ENCODE measurements at regions not wholly inside any gene's neighbourhood (a gene's known extent, or its start where the extent isn't known, plus 50 kb on each side); places are given as distances from the start of the nearest gene placed in this dataset.

GRCh38 chr21:35507181-35507759 lies 458.2 kb upstream of the RUNX1 start:
- Histone ChIP-seq H3K36me3 (no peaks in the 10 kb centered on the region), H3K4me1 (peaks cover 0 to 34% (median 6%) of the 10 kb centered on the region in 4 donors), H3K4me3 (no peak overlapping the region), H3K27ac (no peak overlapping the region), H3K27me3 (no peaks in the 10 kb centered on the region), H3K9me3 (no peaks in the 10 kb centered on the region)
- TF ChIP-seq EP300 (IDR thresholded peaks at IDR 0.05) (no peak), CTCF (IDR thresholded peaks at IDR 0.05) (no peak), POLR2A (IDR thresholded peaks at IDR 0.05) (no peak)
- DNase-seq (ENCODE audit: low spot score in 2 of 2), result no peak
- WGBS, 2 donors, result 70 to 72% methylated on average over 4 of the region's 4 CpGs

DNA sequence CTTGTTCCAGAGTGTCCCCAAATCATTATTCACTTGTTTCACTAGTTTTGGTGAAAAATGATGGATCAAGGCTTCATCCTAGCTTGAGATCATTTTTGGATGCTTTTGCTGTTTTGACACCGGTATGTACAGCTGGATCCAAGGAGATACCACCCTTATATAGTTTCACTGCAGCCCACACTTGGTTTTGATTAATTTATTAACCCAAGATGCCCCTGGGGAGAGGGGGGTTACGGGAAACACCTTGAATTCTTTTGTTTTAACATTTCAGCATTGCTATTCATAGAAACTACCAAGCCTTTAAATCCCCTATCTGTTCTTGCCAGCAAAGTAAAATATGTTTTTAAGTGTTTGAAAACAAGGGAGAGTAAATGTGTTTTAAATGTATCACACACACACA lies 457.7 kb upstream of the RUNX1 start:
- WGBS, 2 donors, result 58 to 63% methylated on average over 2 of the region's 2 CpGs
- H3K4me1 ChIP-seq, result peaks cover 0 to 34% (median 6%) of the 10 kb centered on the region in 4 donors

DNA sequence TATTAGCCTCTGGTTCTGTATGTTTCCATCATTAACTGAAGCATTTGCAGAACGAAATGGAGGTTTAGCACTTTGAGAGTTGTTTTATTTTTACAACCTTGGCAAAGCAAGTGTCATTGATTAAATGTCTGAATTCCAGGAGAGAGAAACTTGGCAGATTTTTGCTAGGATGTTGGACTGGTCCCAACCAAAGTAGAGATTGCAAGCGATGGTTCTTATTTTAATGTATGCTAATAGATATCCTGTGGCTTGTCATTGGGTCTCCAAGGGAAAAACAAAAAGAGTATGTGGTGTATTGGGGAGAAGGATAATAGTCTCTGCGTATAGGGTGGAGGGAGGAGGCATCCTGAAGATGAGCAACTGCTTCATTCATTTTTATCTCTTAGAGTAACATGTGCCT lies 457.2 kb upstream of the RUNX1 start:
- 43 to 46% methylated on average over 3 of the region's 3 CpGs for WGBS, 2 donors
- Histone ChIP-seq H3K27me3 (no peaks in the 10 kb centered on the region), H3K27ac (no peak overlapping the region), H3K9me3 (no peaks in the 10 kb centered on the region), H3K36me3 (no peaks in the 10 kb centered on the region), H3K4me3 (no peak overlapping the region), H3K4me1 (peaks cover 0 to 34% (median 6%) of the 10 kb centered on the region in 4 donors)
- no peak for TF ChIP-seq CTCF (IDR thresholded peaks at IDR 0.05)
- TF ChIP-seq POLR2A (IDR thresholded peaks at IDR 0.05), result no peak
- TF ChIP-seq EP300 (IDR thresholded peaks at IDR 0.05), result no peak
- no peak for DNase-seq (ENCODE audit: low spot score in 2 of 2)

More for the DNA sequence above, 457.7 kb upstream of the RUNX1 start:
- Histone ChIP-seq H3K9me3 (no peaks in the 10 kb centered on the region), H3K27me3 (no peaks in the 10 kb centered on the region), H3K36me3 (no peaks in the 10 kb centered on the region), H3K27ac (no peak overlapping the region), H3K4me3 (no peak overlapping the region)
- TF ChIP-seq CTCF (IDR thresholded peaks at IDR 0.05) (no peak), POLR2A (IDR thresholded peaks at IDR 0.05) (no peak), EP300 (IDR thresholded peaks at IDR 0.05) (no peak)
- no peak for DNase-seq (ENCODE audit: low spot score in 2 of 2)

DNA sequence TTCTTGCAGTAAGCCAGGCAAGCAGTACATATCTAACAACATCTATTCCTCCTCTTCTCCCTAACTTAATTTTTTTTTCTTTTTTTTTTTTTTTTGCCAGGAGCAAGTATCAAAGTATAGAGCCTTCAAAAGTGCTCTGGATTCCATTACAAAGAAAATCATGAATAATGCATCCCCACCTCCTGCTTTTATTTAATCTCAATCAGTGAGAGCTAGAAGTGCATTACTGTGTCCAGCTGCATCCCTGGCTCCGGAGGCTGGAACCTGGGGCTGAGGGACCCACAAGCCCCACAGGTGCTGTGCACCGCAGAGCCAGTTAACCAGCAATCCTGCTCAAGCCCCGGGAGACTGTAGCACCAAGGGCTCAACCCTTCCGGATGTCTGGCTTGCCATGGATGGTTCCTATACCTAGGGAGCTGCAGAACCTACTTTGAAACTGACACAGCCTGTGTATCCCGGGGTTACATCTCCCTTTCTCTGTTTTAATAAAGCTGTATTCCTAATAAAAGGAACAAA lies 455.9 kb upstream of the RUNX1 start:
- WGBS, 2 donors, result 70 to 73% methylated on average over 5 of the region's 5 CpGs
- no peak overlapping the region for H3K4me3 ChIP-seq
- no peaks in the 10 kb centered on the region for H3K9me3 ChIP-seq
- H3K36me3 ChIP-seq, result no peaks in the 10 kb centered on the region
- H3K27me3 ChIP-seq, result no peaks in the 10 kb centered on the region
- no peak for DNase-seq (ENCODE audit: low spot score in 2 of 2)
- H3K27ac ChIP-seq, result no peak overlapping the region
- H3K4me1 ChIP-seq, result peaks cover 0 to 34% (median 6%) of the 10 kb centered on the region in 4 donors
- no peak for TF ChIP-seq CTCF (IDR thresholded peaks at IDR 0.05)
- no peak for TF ChIP-seq POLR2A (IDR thresholded peaks at IDR 0.05)
- TF ChIP-seq EP300 (IDR thresholded peaks at IDR 0.05), result no peak

DNA sequence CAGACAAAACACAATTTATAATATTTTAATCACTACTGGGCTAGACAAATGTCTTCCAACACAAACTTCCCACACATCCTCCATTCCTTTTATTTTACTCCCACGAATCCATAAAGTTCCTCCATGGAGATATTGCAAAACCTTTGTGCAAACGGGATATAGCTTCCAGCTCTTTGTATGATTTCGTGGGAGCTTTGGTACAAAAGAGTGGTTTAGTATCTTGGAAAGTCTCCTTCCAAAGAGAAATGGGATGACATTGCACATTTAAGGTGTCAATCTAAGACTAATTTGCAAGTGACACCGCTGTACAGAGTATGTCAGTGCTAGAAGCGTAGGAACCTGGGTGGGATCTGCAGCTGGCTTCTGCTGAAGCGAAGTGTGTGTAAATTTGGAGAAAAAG lies 455.2 kb upstream of the RUNX1 start:
- WGBS, 2 donors, result 30 to 38% methylated on average over 6 of the region's 6 CpGs
- peaks cover 0 to 34% (median 6%) of the 10 kb centered on the region in 4 donors for H3K4me1 ChIP-seq
- TF ChIP-seq EP300 (IDR thresholded peaks at IDR 0.05) (no peak), POLR2A (IDR thresholded peaks at IDR 0.05) (no peak), CTCF (IDR thresholded peaks at IDR 0.05) (no peak)

More for the DNA sequence above, 455.2 kb upstream of the RUNX1 start:
- no peak for DNase-seq (ENCODE audit: low spot score in 2 of 2)
- Histone ChIP-seq H3K4me3 (no peak overlapping the region), H3K27me3 (no peaks in the 10 kb centered on the region), H3K36me3 (no peaks in the 10 kb centered on the region), H3K27ac (no peak overlapping the region), H3K9me3 (no peaks in the 10 kb centered on the region)

Data from tibial nerve (tissue), 4 donors.